Left colon (tissue), 2 donors: ENCODE measurements at regions not wholly inside any gene's neighbourhood (a gene's known extent, or its start where the extent isn't known, plus 50 kb on each side); places are given as distances from the start of the nearest gene placed in this dataset.

Source experiments
- ATAC-seq: fragments of 200-7000 bp; cut with Tn5 transposase; one replicate; pipeline ENCODE4 v1.9.1; 2020; ENCODE audit warnings: mild to moderate bottlenecking, moderate library complexity
- DNase-seq, 2 donors: peaks; one replicate each; pipeline ENCODE4 v3.0.0-alpha.2; 2020
- intact Hi-C, 2 donors: fragments of 100-400 bp; cut with DNase I in 1 of 2; cut with micrococcal nuclease in 1 of 2; formaldehyde crosslinking; loops; one replicate each; pipeline versions ENCODE4 v1.11.2 to v1.14.0; 2022; cut with DNase I, micrococcal nuclease
- donor health status: DM: no; HTN: no; CAD: no.
- donor health status: DM: yes; HTN: yes; CAD: no.

DNA sequence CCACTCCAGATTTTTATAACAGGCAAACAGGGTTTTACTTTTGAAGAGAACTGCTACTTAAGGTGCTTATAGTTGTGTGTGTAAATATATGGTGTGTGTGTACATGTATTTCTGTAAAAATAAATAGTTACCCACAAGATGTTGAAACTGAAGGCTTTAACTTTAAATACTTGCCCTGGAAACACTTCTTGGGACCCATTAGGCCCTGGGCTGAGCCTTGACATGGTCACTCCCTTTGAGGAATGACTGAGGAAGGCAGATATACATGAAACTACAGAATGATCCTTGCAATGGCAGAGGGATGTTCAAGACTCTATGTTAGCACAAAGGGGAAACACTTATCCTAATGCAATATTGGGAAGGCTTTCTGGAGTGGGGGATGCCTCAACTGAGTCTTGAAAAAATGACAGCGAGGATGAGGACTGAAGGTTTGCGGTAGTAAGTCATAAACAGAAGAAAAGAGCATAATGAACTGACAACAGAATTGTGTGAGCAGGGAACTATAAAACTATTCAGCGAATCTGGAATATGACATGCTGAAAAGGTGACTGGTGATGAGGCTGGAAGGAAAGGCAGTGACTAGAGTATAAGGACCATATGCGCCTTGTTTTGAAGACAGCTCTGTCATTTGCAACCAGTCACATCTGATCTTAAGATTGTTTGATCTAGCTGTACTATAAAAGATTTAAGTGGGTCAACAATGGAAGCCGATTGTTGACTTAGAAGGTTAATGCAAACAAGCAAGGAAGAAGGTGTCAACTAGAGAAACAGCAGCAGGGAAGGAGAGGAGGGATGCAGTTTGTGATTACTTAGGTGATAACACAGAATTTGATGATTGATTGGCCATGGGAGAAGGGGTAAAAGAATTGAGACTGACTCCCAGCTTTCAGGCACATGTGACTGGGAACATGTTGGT, 64.4 kb upstream of the COL21A1 start:
- peak; percentile 26 for ATAC-seq
- intact Hi-C loops: no loop called here
- DNase-seq: no peak

DNA sequence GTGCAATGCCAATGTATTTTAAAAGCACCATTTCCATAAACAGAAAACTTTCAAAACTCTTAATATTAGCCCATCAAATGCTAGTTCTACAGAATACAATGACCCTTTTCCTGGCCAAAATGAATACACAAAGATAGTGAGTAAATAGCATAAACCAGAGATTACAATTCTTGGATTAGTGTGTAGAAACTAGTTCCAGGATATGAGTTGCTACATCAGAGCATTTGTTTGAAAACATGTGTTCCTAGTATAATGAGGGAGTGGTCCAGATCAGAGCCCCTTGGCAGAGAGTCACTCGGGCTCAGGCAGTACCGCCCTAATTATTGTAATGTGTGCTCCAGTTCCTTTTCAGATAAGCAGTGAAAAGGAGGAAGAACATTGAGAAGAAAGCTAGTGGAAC, 63.7 kb upstream of the COL21A1 start:
- peak; percentile 41 for ATAC-seq
- DNase-seq: no peak
- intact Hi-C loops: no loop called here

DNA sequence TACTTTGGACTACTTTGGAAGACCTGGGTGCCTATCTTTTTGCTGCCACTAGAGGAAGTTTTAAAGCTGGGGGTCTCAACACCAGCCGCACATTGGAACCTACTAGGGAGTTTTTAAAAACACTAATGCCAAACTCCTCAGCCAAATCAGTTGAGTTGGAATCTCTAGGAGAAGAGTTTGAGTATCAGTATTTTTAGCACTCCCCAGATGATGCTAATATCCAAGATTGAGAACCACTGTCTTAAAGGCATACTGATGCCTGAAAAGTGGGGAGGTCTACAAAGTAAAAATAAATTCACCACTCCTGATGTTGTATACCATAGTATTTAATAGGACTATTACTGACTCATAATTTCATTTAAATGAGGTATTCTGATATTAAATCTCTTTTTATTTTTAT, 62.9 kb upstream of the COL21A1 start:
- ATAC-seq (no peak), DNase-seq (no peak)
- intact Hi-C loops: no loop called here

DNA sequence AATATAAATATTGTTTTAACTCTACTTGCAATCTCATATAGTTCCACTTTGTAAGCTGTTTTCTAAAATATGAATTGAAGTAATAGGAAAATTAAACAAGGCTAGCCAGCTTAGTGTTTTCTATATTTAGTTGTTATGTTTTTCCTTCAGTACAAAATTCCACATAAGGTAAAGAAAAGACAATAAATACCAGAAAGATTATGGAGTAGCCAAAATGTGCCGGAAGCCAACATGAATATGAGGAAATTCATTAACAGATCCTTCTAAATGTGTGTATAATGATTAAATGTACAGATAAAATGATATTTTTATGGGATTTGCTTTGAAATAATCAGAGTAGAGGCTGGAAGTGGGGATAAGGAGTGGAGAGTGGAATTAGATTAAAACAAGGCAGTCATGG, 52.5 kb upstream of the COL21A1 start:
- intact Hi-C loops: no loop called here
- ATAC-seq (no peak), DNase-seq (no peak)

DNA sequence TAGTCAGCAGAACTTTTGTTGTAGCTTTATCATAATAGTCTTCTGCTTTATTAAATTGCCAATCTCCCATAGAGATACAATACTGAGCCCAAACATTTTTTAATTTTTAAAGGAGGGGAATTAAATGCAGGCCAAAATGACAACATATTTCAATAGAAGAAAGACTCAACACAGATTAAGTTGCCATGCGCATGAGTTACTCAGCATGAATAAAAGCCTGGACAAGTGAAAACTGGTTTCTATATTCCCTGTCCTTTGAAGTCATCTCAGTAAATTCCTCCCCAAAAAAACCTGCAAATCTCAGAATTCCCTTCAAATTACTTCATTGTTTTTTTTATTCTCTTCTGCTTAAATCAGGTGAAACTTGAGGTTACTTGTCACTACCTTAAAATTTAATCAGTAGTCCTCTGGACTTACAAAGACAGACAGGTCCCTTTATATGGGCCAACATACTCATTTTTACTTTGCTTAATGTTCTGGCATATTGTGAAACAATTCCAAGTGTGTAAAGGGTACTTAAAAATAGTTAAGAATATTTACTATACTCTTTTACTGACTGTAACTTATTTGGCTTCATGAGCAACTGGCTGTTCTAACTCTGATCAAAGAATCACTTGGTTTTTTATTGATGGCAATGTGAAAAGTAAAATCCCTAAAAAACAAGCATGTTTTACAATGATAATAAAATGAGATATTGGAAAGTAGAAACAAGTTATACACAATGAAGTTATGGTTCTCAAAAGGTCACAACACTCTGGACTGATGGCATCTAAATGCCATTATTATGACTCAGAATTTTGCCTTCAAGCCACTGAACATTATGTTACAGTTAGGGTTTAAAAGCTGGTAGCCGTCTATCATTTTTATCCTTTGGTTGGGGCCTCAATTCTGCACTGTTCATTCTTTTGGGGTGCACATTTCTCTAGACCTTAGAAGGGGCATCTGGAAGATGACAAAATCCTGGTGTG, 49.9 kb upstream of the COL21A1 start:
- ATAC-seq (no peak), DNase-seq (no peak)
- intact Hi-C loops: no loop called here
